ENCODE measurements at regions not wholly inside any gene's neighbourhood (a gene's known extent, or its start where the extent isn't known, plus 50 kb on each side); places are given as distances from the start of the nearest gene placed in this dataset.

DNA sequence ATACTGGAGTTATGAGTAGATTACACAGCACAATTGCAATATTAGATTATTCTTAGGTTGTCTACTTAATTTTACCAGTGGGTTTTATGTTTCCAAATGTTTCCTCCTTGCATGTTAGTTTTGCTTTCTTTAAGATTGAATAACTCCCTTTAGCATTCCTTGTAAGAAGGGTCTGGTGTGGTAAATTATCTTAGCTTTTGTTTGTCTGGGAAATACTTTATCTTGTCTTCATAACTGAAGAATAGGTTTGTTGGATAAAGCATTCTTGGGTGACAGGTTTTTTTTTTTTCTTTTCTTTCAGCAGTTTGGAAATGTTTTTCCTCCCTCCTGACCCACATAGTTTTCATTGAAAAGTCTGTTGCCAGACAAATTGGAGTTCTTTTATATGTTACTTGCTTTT, 531.1 kb downstream of the ANXA1 start:
- no peak for DNase-seq

DNA sequence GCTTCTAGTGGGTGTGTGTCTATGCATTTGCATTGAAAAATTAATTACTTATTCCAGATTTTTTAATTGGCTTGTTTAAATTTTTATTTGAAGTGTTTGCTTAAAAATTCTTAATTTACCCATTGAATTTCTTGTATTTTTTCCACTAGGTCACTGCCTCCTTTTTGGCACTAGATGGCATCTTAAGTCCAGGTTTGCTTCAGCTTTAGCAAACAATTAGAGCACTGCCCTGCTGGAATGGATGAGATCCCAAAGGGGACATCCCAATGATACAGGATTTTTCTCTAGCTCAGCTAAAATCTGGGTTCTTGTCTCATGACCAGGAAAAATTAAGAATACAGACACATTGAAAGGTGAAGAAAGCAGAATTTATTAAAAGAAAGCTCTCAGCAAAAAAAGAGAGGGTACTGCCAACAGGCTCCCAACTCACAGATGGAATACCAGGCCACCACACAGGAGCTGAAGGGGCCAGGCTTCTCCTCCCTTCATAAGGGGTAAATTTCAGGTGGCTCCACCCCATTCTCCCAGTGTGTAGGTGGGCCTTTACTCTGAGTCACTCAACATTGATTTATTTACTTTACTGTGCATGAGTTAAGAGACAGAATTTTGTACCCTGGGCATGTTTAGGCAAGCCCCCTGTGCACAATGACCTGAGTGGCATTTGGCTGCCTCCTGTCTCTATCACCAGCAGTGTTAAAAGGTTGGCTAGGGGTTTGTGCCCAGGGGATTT, 532.4 kb downstream of the ANXA1 start:
- peak; percentile 16 for DNase-seq

DNA sequence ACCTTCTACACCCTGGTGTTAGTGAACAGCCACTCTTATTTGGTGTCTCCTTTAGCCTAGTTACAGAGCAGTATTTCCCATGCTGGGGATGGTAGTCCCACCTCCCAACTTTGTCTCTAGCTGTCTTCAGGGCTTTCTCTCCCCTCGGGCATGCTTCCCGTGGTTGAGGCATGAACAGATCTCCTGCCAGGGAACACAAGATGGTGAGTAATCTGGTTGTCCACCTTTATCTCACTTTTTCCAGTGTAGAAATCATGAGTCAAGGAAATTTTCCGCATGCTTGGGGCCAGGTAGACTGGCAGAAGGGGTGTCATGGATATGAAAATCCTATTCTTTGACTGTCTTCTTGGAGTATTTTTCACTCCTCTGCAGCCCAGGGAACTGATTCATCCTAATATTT, 532.9 kb downstream of the ANXA1 start:
- DNase-seq = no peak

DNA sequence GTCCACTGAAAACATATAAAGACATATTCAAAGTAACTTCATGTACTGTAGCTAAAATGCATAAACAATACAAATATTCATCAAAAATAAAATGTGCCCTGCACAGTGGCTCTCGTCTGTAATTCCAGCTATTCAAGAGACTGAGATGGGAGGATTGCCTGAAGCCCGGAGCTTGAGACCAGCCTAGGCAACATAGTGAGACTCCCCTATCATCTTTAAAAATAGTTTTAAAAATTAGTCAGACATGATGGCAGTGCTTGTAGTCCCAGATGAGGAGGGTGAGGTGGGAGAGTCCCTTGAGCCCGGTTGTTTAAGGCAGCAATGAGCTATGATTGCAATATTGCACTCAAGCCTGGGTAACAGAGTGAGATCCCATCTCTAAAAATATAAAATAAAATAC, 534.1 kb downstream of the ANXA1 start:
- no peak for DNase-seq

DNA sequence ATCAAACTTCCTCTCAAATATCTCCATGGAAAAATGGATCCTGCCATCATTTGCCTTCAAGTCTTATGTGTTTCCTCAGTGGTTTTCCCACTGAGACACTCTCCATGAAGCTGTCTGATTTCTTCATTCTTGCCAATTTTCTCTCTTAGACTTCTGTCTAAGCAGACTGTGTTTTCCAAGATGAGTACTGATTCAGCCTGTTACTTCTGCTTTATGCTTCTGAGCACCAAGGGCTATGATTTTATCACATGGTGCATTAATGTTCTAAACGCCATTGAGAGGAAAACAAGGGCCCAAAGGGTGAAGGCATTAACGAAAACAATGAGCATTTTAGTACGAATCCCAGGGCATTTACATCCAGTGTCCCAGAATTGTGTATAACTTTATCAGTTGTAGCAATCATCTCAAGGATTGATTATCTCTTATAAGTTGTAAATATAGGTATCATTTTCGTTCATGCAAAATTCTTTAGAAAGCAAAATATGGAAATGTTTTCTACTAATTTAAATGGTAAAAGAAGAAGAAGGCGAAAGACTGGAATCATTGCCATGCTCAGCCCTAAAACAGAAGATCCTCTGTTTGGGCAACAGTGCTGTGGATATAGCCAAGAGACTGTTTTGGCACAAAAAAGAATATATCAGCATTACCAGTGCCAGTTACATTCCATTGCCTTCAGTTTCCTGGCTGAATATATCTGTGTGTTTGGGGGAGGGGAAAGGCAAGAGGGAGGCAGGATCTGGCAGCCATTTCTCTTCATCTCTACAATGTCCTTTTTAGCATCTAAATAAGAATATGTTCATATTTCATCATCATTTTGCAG, 537.6 kb downstream of the ANXA1 start:
- DNase-seq = no peak

DNA sequence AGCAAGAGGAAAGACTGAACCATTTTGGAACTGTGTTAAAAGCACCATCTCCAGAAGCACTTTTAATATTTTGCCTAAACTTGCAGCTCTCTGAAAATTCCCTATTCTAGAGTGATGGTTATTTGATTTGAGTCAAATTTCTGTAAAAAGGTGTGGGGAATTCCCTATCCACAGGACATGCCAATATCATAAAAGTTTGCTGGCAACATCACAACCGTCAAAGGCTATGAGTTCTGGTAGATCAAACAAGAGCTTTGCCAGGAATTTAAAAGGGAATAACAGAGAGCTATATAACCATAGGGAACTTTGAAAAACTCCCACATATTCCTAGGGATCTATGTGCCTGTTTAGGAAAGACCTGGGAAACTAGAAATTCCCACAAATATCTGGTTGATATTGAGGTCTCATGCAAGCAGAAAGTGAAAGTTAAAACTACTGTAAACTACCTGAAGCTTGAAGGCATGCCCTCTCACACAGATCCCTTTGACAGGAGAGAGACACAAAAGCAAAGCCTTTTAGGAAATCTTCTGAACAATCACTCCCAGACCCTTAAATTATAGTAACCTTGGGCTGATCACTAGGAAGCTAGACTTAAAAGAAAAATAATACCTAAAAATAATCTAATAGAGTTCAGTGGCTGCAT, 549.9 kb downstream of the ANXA1 start:
- DNase-seq = no peak

DNA sequence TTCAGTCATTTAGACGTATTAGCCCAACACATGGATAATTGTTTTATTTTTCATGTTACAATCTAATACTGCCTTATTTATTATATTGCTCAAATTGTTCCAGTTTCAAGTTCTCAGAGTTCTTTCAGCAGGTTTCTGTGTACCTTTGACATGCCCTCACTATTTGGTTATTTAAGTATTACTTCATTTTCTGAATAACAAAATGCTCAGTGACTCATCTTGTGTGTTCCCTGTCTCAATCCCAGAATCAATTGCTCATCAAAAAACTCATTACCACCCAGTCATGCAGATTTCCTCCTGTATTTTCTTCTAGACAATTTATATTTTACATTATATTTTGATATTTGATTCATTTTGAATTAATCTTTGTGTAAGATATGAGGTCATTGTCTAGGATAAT, 562.6 kb downstream of the ANXA1 start:
- DNase-seq = no peak

DNA sequence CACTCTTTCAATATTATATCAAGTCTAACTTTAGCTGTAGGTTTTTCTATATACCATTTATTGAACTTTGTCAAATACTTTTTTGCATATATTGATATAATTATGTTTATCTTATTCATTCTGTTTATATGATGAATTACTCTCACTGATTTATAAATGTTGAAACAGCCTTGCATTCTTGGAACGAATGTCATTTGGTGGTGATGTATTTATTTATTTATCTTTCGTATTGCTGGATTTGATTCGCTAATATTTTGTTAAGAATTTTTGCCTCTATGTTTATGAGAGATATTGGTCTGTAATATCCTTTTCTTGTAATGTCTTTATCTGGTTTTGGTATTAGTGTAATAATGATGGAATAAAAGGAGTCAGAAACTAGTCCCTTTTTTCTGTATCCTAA, 563.9 kb downstream of the ANXA1 start:
- DNase-seq = no peak

DNA sequence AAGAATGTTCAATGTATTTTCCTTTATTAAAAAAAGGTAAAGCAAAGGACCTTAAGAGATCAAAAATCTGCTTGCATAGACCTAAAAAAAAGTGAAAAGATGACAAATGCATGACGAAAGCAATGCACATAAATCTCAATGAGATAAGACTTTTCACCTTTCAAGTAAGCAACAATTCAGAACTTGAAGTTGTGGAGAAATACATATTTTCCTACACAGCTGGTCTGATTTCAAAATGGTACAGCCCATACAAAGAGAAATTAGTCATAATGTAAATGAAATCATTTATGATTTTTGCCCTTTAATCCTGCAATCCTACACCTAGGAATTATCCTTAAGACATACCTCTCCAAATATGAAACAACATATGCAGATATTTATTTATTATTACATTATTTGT, 568.0 kb downstream of the ANXA1 start:
- no peak for DNase-seq

DNA sequence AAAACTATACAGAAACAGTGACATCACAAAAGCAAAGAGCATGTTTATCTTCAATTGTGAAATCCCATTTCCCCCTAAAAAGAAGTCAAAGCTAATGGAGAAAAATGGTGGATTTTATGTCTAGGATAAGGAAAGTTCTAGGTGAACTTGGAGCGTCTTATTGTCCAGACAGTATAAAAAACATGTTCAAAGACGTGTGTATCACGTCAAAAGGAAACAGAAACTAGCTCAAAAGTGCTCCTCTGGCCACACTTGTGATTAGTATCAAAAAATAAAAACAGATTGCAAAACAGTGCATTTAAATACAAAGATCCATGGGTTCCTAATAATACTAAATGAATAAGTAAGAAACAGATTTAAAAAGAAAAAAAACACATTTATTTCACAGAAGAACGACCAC, 568.9 kb downstream of the ANXA1 start:
- no peak for DNase-seq

DNA sequence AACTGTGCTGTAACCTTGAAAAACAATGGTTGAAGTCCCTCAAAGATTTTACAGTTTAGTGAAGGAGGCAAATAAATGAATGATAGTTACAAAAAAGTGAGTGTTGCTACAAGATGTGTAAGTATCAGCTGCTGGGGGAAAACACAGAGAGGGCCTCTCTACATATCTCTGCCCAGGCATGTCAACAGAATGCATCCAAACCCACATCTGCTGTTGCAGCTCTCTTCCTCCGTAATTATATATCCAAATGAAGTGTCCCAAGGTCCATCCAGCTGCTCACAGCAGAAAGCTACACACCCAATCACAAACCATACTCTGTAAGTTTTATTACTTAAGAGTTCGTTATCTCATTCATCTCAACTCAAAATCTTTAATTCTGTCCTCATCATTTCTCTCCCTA, 584.6 kb downstream of the ANXA1 start:
- DNase-seq = no peak

DNA sequence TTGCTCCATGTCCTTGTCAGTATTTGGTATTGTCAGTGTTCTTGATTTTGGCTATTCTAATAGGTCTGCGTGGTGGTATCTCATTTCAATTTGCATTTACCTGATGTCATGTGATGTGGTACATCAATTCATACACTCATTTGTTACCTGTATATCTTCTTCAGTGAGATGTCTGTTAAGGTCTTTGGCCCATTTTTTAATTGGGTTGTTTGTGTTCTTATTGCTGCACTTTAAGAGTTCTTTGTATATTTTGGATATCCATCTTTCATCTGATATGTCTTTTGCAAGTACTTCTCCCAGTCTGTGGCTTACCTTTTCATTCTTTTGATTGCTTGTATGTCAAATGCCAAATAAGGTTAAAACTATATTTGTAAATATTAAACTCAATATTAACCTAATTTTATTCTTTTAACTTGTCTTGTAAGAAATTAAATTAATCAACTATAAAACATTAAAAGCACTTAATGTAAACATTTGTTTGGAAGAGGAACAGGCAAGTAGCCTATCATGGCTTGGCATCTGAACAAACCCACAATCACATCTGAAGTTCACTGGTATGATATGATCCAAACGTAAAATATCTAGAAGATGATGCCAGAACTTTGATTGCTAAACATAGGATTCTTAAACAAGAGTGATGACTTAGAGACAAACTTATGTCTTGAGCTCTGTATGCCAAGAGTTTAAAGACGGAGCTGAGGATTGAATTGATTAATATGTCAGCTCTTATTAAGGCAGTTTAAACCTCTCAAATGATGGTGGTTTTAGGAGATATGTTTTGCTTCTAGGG, 587.3 kb downstream of the ANXA1 start:
- no peak for DNase-seq

DNA sequence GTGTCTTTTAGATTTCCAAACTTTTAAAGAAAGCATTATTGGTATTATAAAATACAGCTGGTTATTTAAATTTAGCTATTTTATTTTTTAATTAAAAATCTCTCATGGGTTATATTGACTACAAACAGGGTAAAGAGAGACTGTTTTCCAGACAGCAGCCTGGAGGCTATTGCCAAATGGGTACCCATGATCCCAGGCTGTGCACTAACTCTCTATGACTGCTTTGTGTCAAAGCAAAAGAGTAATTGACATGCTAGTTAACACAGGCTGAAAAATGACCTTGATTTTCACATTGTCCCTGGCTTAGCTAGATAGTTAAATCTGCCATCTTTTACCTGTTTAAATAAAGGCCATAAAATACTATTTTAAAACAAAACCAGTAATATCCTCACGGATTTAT, 589.7 kb downstream of the ANXA1 start:
- DNase-seq = no peak

DNA sequence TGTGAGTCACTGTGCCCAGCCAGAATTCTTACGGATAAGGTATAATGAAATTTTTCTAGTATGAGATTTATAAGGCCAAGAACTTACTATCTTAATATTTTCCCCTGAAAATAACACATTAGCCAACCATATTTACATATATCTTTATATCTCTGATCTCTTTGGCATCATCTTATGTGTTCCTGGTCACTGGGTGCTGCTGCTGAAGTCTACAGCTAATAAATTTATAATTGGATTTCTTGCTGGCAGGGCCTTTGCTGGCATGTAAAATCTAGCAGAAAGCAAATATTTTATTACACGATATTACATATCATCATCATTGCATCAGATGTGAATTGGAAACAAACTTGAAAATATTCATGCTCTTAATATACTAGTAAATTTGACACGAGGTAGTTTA, 590.7 kb downstream of the ANXA1 start:
- no peak for DNase-seq

DNA sequence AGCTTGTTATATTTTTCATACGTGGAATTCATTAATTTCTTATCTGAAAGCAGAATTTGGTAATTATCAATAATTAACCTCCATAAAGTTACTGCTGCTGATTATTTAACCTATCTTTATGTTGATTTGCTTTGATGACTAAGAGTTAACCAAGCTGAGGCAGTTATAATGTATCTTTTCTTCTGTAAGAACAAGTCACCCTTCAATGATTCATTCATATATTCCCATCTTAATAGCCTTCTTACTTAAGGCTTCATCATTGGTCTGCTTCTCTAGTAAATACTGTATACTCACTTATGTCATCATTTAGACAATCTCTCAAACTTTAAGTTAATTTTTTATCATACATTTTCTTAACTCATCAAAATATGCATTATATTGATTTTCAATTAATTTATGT, 592.2 kb downstream of the ANXA1 start:
- no peak for DNase-seq

DNA sequence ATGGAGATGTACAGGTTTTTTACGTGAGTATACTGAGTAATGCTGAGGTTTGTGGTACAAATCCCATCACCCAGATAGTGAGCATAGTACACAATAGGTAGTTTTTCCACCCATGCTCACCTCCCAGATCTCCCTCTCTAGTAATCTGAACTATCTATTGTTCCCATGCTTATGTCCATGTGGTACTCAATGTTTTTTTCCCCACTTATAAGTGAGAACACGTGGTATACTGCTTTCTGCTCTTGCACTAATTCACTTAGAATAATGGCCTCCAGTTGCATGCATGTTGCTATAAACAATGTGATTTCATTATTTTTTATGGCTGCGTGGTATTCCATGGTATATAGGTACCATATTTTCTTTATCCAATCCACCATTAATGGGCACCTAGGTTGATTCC, 593.9 kb downstream of the ANXA1 start:
- DNase-seq = no peak

DNA sequence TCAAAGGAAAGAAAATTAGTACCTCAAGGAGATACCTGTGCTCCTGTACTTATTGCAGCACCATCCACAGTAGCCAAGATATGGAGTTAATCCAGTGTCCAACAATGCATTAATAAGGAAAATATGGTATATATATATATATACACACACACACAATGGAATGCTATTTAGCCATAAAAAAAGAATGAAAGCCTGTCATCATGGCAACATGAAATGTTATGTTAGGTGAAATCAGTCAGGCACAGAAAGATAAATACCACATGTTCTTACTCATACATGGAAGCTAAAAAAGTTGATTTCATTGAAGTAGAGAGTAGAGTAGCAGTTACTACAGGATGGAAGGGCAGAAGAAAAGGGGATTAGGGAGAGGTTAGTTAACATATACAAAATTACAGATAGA, 601.5 kb downstream of the ANXA1 start:
- no peak for DNase-seq

DNA sequence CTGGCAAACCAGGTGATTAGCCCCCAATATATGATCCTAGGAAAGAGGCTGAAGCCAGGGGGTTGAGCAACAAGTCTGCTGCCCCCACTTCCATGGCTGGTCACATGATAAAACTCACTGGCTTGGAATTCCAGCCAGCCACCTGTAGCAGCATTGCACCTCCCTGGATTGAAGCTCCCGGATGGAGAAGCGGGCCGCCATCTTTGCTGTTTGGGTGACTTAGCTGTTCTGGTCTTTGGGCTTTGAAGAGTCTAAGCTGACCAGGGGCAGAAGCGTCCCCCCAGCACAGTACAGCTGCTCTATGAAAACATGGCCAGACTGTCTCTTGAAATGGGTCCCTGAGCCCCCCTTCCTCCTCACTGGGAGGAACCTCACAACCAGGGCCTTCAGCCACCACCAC, 610.2 kb downstream of the ANXA1 start:
- DNase-seq = no peak

DNA sequence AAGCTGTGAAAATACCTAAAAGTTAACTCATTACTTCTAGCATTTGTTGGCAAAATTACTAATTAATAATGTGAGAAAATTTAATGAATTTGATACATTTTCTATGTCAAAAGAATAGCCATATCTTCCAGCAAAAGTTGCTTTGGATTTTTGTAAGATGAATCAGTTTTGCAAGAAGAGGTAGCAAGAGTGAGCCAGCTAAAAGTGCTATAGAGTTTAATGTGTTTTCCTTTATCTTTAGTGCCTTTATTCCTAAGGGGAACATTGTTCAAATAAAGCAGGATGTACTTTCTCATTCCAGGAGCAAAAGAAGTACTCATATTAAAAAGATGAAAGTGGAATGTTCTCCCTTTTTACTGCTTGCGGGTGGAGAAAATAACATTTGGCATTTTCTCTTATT, 622.2 kb downstream of the ANXA1 start:
- DNase-seq = no peak

DNA sequence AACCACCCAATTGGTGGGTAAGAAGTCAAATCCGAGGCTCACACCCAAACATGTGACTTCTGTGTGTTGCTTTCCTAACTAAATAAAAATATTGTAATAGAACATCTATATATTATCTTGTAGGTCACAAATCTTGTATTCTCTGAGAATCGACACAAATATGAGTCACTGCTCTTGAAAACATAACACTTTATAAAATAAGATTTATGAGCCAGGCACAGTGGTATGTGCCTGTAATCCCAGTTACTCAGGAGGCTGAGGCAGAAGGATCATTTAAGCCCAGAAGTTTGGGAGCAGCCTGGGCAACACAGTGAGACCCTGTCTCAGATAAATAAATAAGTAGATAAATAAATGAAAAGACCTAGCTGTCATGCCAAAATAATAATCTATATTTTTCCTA, 624.1 kb downstream of the ANXA1 start:
- no peak for DNase-seq

DNA sequence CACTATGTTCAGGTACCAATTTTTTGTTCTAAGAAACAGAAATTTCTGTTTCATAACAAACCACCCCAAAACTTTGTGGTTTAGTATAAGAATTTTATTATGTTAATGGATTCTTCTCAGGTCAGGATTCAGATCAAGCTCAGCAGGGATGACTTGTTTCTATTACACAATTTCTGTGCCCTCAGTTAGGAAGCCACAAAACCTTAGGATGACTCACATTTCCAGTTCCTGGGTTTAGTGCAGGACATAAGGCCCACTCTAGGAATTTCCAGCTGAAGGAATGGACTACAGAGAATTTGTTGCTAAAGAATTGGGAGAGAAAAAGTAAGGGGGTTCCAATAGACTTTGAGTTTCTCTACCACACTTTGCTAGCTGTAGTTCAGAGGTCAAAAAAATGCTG, 629.3 kb downstream of the ANXA1 start:
- DNase-seq = no peak

DNA sequence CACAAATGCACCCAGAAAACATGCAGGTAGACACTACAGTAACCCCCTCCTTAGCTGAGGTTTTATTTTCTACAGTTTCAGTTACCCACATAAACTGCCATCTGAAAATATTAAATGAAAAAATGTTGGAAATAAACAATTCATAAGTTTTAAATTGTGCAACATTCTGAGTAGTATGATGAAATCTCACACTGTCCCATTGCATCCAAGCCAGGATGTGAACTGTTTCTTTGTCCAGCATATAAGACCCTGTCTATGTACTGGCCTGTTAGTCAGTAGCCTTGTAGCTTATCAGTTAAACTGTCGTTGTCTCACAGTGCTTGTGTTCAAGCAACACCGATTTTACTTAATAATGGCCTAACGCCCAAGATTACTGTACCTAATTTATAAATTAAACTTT, 630.5 kb downstream of the ANXA1 start:
- DNase-seq = no peak

DNA sequence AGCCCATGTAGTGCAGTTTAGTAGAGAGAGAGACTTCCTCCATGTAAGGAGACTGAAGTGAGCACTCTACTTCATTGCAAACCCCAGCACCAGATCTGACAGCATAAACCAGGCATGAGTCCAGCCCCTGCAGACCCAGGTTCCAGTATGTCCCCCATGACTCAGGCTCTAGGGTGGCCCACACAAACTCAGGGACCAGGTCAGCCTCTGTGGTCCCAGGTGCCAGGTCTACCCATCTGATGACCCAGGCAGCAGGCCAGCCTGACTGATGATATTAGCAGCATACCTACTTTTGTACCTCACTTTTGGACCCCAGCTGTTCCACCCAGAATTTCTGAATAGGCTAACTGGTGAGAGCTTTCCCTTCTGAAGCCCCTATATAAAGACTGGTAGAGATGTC, 647.8 kb downstream of the ANXA1 start:
- DNase-seq = no peak

Measured in NCI-H2107 (cell line).